ENCODE measurements at regions not wholly inside any gene's neighbourhood (a gene's known extent, or its start where the extent isn't known, plus 50 kb on each side); places are given as distances from the start of the nearest gene placed in this dataset.

DNA sequence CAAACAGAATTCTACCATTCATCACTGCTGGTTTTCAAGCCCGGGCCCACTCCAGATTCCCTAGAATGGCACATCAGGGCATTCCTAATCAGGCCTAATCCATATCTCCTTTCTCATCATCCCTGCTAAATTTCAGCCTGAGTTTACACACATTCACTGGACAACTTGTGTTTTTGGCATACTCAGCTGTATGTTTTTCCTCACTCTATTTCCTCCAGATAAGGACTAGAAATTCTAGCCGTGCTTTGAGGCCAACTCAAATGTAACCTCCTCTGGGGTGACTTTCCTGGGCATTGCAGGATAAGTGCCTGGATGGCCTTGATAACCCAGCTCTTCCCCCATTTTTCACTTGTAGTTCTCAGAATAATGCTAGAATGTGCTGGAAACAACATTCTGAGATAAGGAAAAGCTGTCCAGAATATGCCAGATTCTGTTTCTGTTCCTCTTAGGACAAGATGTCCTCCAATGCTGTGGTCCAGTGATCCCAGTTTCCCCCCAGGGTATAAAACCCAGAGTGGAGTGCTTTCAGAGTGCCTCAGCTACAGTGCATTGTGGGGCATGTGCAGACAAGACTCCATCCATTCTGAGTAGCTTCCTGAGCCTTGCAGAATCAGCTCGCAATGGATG, 66.9 kb upstream of the CLDN10 start:
- Histone ChIP-seq H3K9me1 (replicated peaks; ENCODE audit: control insufficient read depth, extremely low read depth, insufficient read depth, low read length) (no peaks in the 10 kb centered on the region), H3K36me3 (ENCODE audit: control insufficient read depth in 2 of 2, extremely low read depth in 1 of 2, insufficient read depth in 2 of 2, low read length in 2 of 2) (no peaks in the 10 kb centered on the region), H3K9me3 (replicated peaks; ENCODE audit: control insufficient read depth, insufficient read depth, low read length) (no peaks in the 10 kb centered on the region), H3K27ac (ENCODE audit: insufficient read depth, low read depth, low read length) (peak overlapping the region; percentile 42), H3K4me1 (ENCODE audit: control insufficient read depth, extremely low read depth, insufficient read depth, low read length) (peaks cover 21% of the 10 kb centered on the region), H3K79me2 (ENCODE audit: control insufficient read depth, insufficient read depth, low read length) (no peaks in the 10 kb centered on the region), H3K4me2 (ENCODE audit: insufficient read depth, low read length) (peak overlapping the region; percentile 4), H3K9ac (replicated peaks; ENCODE audit: extremely low read depth, insufficient read depth, low read length) (no peak overlapping the region), H2AFZ (ENCODE audit: low read depth, low read length) (peak overlapping the region; percentile 89), H3K27me3 (ENCODE audit: control insufficient read depth in 2 of 2, insufficient read depth in 2 of 2, low read length in 2 of 2) (no peaks in the 10 kb centered on the region), H3K4me3 (replicated peaks in 1 of 3; ENCODE audit: insufficient read depth in 1 of 3, low read depth in 1 of 3, low read length in 3 of 3) (no peak overlapping the region), H4K20me1 (replicated peaks; ENCODE audit: control insufficient read depth, extremely low read depth, insufficient read depth, low read length) (no peaks in the 10 kb centered on the region)
- BruUV-seq (replicated peaks) = no TSS peak
- FAIRE-seq = peak; percentile 88
- dilution Hi-C loops (cut with MboI; ENCODE audit: extremely low pct_ligation_motif_present, low sequenced_read_pairs) (no loop called here), intact Hi-C loops (cut with micrococcal nuclease) (no loop called here)
- TF ChIP-seq GATA2 (IDR thresholded peaks at IDR 0.05; ENCODE audit: insufficient read depth, insufficient read length, low read depth, low read length) (peak; percentile 88), FOS (IDR thresholded peaks at IDR 0.05; ENCODE audit: borderline replicate concordance, insufficient read depth, low read length) (no peak), MYC (IDR thresholded peaks at IDR 0.05; ENCODE audit: low read depth, low read length) (no peak), POLR2A (IDR thresholded peaks at IDR 0.05; ENCODE audit: low read depth, low read length) (peak; percentile 55)
- DNase-seq (ENCODE audit: low read depth, low spot score) = peak; percentile 96
- ChIA-PET POLR2A (no interaction called here), CTCF (interaction anchor here (0.6 to 1.9 kb wide), 8 partner anchors 8 to 737 kb away, joined by 3 to 10 read pairs (median 6); no protein-coding TSS in a partner anchor)

DNA sequence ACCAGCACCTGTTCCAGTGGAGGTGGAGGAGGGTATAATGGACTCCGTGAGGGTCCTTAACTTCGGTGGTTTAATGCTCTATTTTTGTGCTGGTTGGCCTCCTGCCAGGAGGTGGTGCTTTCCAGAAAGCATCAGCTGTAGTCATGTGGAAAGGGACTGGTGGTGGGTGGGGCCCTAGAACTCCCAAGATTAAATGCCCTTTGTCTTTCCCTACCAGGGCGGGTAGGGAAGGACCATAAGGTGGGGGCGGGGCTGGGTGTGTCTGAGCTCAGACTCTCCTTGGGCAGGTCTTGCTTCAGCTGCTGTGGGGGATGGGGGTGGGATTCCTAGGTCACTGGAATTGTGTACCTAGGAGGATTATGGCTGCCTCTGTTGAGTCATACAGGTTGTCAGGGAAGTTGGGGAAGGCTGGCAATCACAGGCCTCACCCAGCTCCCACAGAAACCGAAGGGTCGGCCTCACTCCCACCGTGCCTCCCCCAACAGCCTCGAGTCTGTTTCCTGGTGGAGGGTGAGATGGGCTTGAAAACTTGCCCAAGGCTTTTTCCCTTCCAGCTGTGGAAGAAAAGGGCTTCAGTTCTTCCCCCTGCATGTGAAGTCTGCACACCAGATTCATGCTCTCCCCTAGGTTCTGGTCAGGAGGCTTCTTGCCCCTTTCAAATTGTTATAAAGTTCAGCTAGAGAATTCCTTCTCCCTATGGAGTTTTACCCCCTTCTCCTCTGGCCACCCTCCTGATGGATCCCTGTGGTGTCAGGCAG, 60.3 kb upstream of the CLDN10 start:
- BruUV-seq (replicated peaks) = no TSS peak
- FAIRE-seq = no peak
- H3K9me3 ChIP-seq (replicated peaks; ENCODE audit: control insufficient read depth, insufficient read depth, low read length) = no peaks in the 10 kb centered on the region
- CTCF ChIA-PET = interaction anchor here (0.9 to 3.9 kb wide), 6 partner anchors 10 to 112 kb away, joined by 3 to 28 read pairs (median 3); no protein-coding TSS in a partner anchor
- no peak for DNase-seq (ENCODE audit: low read depth, low spot score)
- dilution Hi-C loops (cut with MboI; ENCODE audit: extremely low pct_ligation_motif_present, low sequenced_read_pairs) = no loop called here
- H3K36me3 ChIP-seq (ENCODE audit: control insufficient read depth in 2 of 2, extremely low read depth in 1 of 2, insufficient read depth in 2 of 2, low read length in 2 of 2) = no peaks in the 10 kb centered on the region
- no peaks in the 10 kb centered on the region for H4K20me1 ChIP-seq (replicated peaks; ENCODE audit: control insufficient read depth, extremely low read depth, insufficient read depth, low read length)
- TF ChIP-seq FOS (IDR thresholded peaks at IDR 0.05; ENCODE audit: borderline replicate concordance, insufficient read depth, low read length) = no peak
- no peak for TF ChIP-seq EZH2 (IDR thresholded peaks at IDR 0.05; ENCODE audit: borderline replicate concordance, low read depth, low read length, severe bottlenecking)
- H3K27ac ChIP-seq (ENCODE audit: insufficient read depth, low read depth, low read length) = no peak overlapping the region
- POLR2A ChIA-PET = no interaction called here
- no peaks in the 10 kb centered on the region for H3K79me2 ChIP-seq (ENCODE audit: control insufficient read depth, insufficient read depth, low read length)
- no peaks in the 10 kb centered on the region for H3K4me1 ChIP-seq (ENCODE audit: control insufficient read depth, extremely low read depth, insufficient read depth, low read length)
- H3K9me1 ChIP-seq (replicated peaks; ENCODE audit: control insufficient read depth, extremely low read depth, insufficient read depth, low read length) = no peaks in the 10 kb centered on the region
- no peak overlapping the region for H3K9ac ChIP-seq (replicated peaks; ENCODE audit: extremely low read depth, insufficient read depth, low read length)
- no peak overlapping the region for H2AFZ ChIP-seq (ENCODE audit: low read depth, low read length)
- no peak overlapping the region for H3K4me3 ChIP-seq (replicated peaks in 1 of 3; ENCODE audit: insufficient read depth in 1 of 3, low read depth in 1 of 3, low read length in 3 of 3)
- H3K4me2 ChIP-seq (ENCODE audit: insufficient read depth, low read length) = no peak overlapping the region
- H3K27me3 ChIP-seq (ENCODE audit: control insufficient read depth in 2 of 2, insufficient read depth in 2 of 2, low read length in 2 of 2) = no peaks in the 10 kb centered on the region
- intact Hi-C loops (cut with micrococcal nuclease) = no loop called here
